B cell (primary cell): ENCODE measurements at regions not wholly inside any gene's neighbourhood (a gene's known extent, or its start where the extent isn't known, plus 50 kb on each side); places are given as distances from the start of the nearest gene placed in this dataset.

Source experiments
- ATAC-seq: fragments of 200-7000 bp; cut with Tn5 transposase; one replicate; pipeline ENCODE4 v1.10.0; 2021; ENCODE audit warnings: low read depth, mild to moderate bottlenecking, moderate number of reproducible peaks, moderate library complexity
- CTCF ChIA-PET: fragments of 350-600 bp; sonication (Branson Sonifier 250); formaldehyde crosslinking; loops from one replicate; lab custom pipeline; 2021; ENCODE audit warnings: antibody characterized with exemption, inconsistent platforms; lab: Charles Lee
- POLR2A ChIA-PET: fragments of 350-600 bp; sonication (Branson Sonifier 250); formaldehyde crosslinking; loops from one replicate; lab custom pipeline; 2021; ENCODE audit warnings: antibody characterized with exemption; lab: Charles Lee
- DNase-seq: peaks from one replicate; pipeline ENCODE4 v3.0.0; 2013
- H2AFZ ChIP-seq: 2 replicates; pipeline ENCODE4 v1.6.1; 2012; ENCODE audit warnings: mild to moderate bottlenecking, low read depth, low read length; ENCODE audit not compliant: insufficient read depth, poor library complexity, severe bottlenecking
- H3K27ac ChIP-seq, 2 donors: 1 replicate in 1 of 2; 2 replicates in 1 of 2; pipeline ENCODE4 v1.5.1; 2012 to 2013; ENCODE audit warnings: low read length in 2 of 2, mild to moderate bottlenecking in 2 of 2, moderate library complexity in 1 of 2
- H3K27me3 ChIP-seq, 4 experiments: fragments of 200-600 bp in 1 of 4; sonication (generic) in 1 of 4; replicated peaks in 1 of 4; 1 replicate in 2 of 4; 2 replicates in 2 of 4; pipeline versions ENCODE4 v1.6.1 to v1.7.0; 2013 to 2016; ENCODE audit warnings: low read length in 3 of 4, mild to moderate bottlenecking in 2 of 4, mixed read lengths in 1 of 4, moderate library complexity in 1 of 4; ENCODE audit not compliant: insufficient read depth in 4 of 4, control insufficient read depth in 3 of 4; ENCODE audit errors: control extremely low read depth in 1 of 4
- H3K36me3 ChIP-seq, 2 experiments: replicated peaks in 1 of 2; 1 replicate in 1 of 2; 2 replicates in 1 of 2; pipeline versions ENCODE4 v1.6.1 to v1.7.1; 2013; ENCODE audit warnings: low read length in 1 of 2; ENCODE audit not compliant: insufficient read depth in 2 of 2, control insufficient read depth in 1 of 2; ENCODE audit errors: control extremely low read depth in 1 of 2, extremely low read depth in 1 of 2
- H3K4me1 ChIP-seq, 2 donors: fragments of 200-600 bp in 1 of 2; sonication (generic) in 1 of 2; 1 replicate in 1 of 2; 2 replicates in 1 of 2; pipeline versions ENCODE4 v1.5.1 to v1.6.1; 2013 to 2017; ENCODE audit warnings: low read length in 2 of 2; ENCODE audit not compliant: control insufficient read depth in 2 of 2, insufficient read depth in 2 of 2
- H3K4me2 ChIP-seq: replicated peaks from 2 replicates; pipeline ENCODE3; 2012; ENCODE audit warnings: mild to moderate bottlenecking, low read depth, low read length; ENCODE audit not compliant: poor library complexity, severe bottlenecking
- H3K4me3 ChIP-seq, 5 experiments: fragments of 200-600 bp in 1 of 5; sonication (generic) in 1 of 5; 1 replicate in 3 of 5; 2 replicates in 2 of 5; pipeline versions ENCODE4 v1.5.1 to v1.7.0; 2011 to 2016; ENCODE audit warnings: low read length in 4 of 5, mild to moderate bottlenecking in 4 of 5, low read depth in 2 of 5, control low read depth in 1 of 5, moderate library complexity in 1 of 5; ENCODE audit not compliant: insufficient read depth in 1 of 5; ENCODE audit errors: control extremely low read depth in 1 of 5, extremely low read depth in 1 of 5
- H3K79me2 ChIP-seq: fragments of 200-600 bp; sonication (generic); one replicate; pipeline ENCODE4 v1.6.0; 2016; ENCODE audit warnings: low read length; ENCODE audit not compliant: control insufficient read depth, insufficient read depth
- H3K9ac ChIP-seq: fragments of 200-600 bp; sonication (generic); 2 replicates; pipeline ENCODE4 v1.6.1; 2017; ENCODE audit warnings: mild to moderate bottlenecking, low read length, moderate library complexity
- H3K9me3 ChIP-seq, 3 donors: one replicate each; pipeline versions ENCODE4 v1.6.1 to v1.7.1; 2013; ENCODE audit warnings: low read length in 2 of 3; ENCODE audit not compliant: control insufficient read depth in 2 of 3, insufficient read depth in 1 of 3; ENCODE audit errors: control extremely low read depth in 1 of 3
- H4K20me1 ChIP-seq: 2 replicates; pipeline ENCODE4 v1.6.0; 2012; ENCODE audit warnings: mild to moderate bottlenecking, low read length; ENCODE audit not compliant: insufficient read depth, control insufficient read depth, poor library complexity, severe bottlenecking
- H3K27ac Mint-ChIP-seq: one replicate; pipeline ENCODE4 v1.8.0; 2021; ENCODE audit warnings: mixed read lengths
- H3K27me3 Mint-ChIP-seq: one replicate; pipeline ENCODE4 v1.8.0; 2021; ENCODE audit warnings: mixed read lengths
- H3K4me1 Mint-ChIP-seq: one replicate; pipeline ENCODE4 v1.8.0; 2021; ENCODE audit warnings: mixed read lengths
- H3K4me3 Mint-ChIP-seq: one replicate; pipeline ENCODE4 v1.8.0; 2021; ENCODE audit warnings: mixed read lengths
- H3K9me3 Mint-ChIP-seq: one replicate; pipeline ENCODE4 v1.8.0; 2022; ENCODE audit warnings: mixed read lengths; ENCODE audit not compliant: insufficient read depth
- CTCF ChIP-seq: fragments of 200-600 bp; IDR thresholded peaks from one replicate; pipeline ENCODE4 v1.8.0; 2022; ENCODE audit warnings: antibody characterized with exemption, mild to moderate bottlenecking
- EZH2 ChIP-seq: IDR thresholded peaks from 2 replicates; pipeline ENCODE4 v1.6.1; 2012; ENCODE audit warnings: borderline replicate concordance, low read depth, mild to moderate bottlenecking, moderate library complexity, low read length; ENCODE audit not compliant: insufficient read depth, poor library complexity, severe bottlenecking
- WGBS: methylation state at CpG from one replicate; pipeline ENCODE4 v1.1.5; 2013; ENCODE audit warnings: missing lambda C conversion rate; ENCODE audit not compliant: insufficient coverage; 5-methylcytosine and 5-hydroxymethylcytosine counted together
- intact Hi-C: fragments of 100-400 bp; cut with micrococcal nuclease; formaldehyde crosslinking; loops from one replicate; pipeline ENCODE4 v1.10.0; 2022

- H3K4me3 ChIP-seq: no peak overlapping the region
- no peaks in the 10 kb centered on the region for H3K4me1 Mint-ChIP-seq
- intact Hi-C loops: no loop called here
- H3K9ac ChIP-seq: no peak overlapping the region
- H3K4me2 ChIP-seq: no peak overlapping the region
- no peak overlapping the region for H3K27ac ChIP-seq
- no peak overlapping the region for H3K4me3 Mint-ChIP-seq
- no peaks in the 10 kb centered on the region for H3K4me1 ChIP-seq
- no peak overlapping the region for H2AFZ ChIP-seq
- CTCF ChIA-PET: no interaction called here
- H3K36me3 ChIP-seq: no peaks in the 10 kb centered on the region
- POLR2A ChIA-PET: no interaction called here
- no peaks in the 10 kb centered on the region for H3K79me2 ChIP-seq
- H4K20me1 ChIP-seq: no peaks in the 10 kb centered on the region
- no peak for TF ChIP-seq EZH2
- TF ChIP-seq CTCF: no peak
- H3K27me3 ChIP-seq: no peaks in the 10 kb centered on the region
- no peaks in the 10 kb centered on the region for H3K9me3 ChIP-seq
- DNase-seq: no peak
- ATAC-seq: no peak
- peaks cover 3% of the 10 kb centered on the region for H3K27me3 Mint-ChIP-seq
- 50% methylated on average over 1 of the region's 2 CpGs for WGBS
- no peak overlapping the region for H3K27ac Mint-ChIP-seq
- H3K9me3 Mint-ChIP-seq: peaks cover 4% of the 10 kb centered on the region
Observed at GRCh38 chr3:55272031-55272645, 215.0 kb downstream of the WNT5A start.

- Histone ChIP-seq H3K27me3 (no peaks in the 10 kb centered on the region), H3K9ac (no peak overlapping the region), H3K79me2 (no peaks in the 10 kb centered on the region), H3K36me3 (no peaks in the 10 kb centered on the region), H4K20me1 (no peaks in the 10 kb centered on the region), H3K4me3 (no peak overlapping the region), H2AFZ (no peak overlapping the region), H3K27ac (no peak overlapping the region), H3K4me2 (no peak overlapping the region), H3K4me1 (no peaks in the 10 kb centered on the region), H3K9me3 (no peaks in the 10 kb centered on the region)
- peaks cover 3% of the 10 kb centered on the region for H3K27me3 Mint-ChIP-seq
- H3K9me3 Mint-ChIP-seq: peaks cover 4% of the 10 kb centered on the region
- WGBS: 7% methylated on average over 2 of the region's 4 CpGs
- no peak overlapping the region for H3K27ac Mint-ChIP-seq
- intact Hi-C loops: no loop called here
- DNase-seq (no peak), ATAC-seq (no peak)
- CTCF ChIA-PET: no interaction called here
- POLR2A ChIA-PET: no interaction called here
- H3K4me3 Mint-ChIP-seq: no peak overlapping the region
- TF ChIP-seq EZH2: no peak
- no peak for TF ChIP-seq CTCF
- no peaks in the 10 kb centered on the region for H3K4me1 Mint-ChIP-seq
Observed at GRCh38 chr3:55271549-55271948, 215.6 kb downstream of the WNT5A start.
